Bone marrow (tissue), 2 donors: ENCODE measurements at regions not wholly inside any gene's neighbourhood (a gene's known extent, or its start where the extent isn't known, plus 50 kb on each side); places are given as distances from the start of the nearest gene placed in this dataset.

Experiments
- DNase-seq, 2 donors: peaks; one replicate each; lab custom pipeline; 2025; lab: John Stamatoyannopoulos, UW

GRCh38 chr12:58481811-58482210, 438.5 kb downstream of the LRIG3 start:
- DNase-seq, result no peak

GRCh38 chr12:58487255-58487654, 433.0 kb downstream of the LRIG3 start:
- no peak for DNase-seq

DNA sequence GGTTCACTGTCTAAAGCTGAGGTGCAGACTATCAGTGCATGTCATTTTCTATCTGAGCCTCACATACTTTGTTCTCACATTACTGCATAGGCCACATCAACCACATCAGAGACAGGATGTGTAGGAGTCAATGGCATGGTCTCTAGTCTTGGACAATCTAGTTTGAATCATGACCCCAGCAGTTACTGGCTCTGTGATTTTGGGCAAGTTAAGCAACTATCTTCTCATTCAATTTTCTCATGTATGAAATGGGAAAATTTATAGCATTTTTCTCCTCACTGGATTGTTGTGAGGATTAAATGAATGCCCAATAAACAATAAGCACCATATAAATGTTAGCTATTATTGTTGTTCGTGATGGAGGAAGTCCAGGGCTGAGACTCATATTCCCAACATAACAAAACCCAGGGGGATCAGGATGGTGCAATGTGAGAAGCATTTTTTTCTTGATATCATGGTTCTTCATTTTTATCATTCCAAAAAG, 432.6 kb downstream of the LRIG3 start:
- no peak for DNase-seq

DNA sequence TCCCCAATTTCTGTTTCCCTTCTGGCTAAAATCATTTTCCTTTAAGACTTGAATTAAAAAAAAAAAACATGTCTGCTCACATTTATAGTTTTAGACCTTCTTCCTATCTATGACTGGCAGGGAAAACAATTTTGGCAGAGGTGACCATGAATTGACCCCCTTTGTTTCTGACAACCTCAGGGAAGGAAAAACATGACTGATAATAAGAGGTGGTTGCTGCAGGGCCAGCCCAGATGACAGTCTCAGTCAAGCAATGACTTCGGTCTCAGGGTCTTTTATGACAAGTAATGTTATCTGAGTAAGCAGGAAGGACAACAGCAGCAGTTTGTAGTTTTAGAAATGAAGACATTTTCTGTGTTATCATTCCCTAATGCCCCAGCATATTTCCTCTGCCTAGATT, 430.9 kb downstream of the LRIG3 start:
- DNase-seq, result no peak

DNA sequence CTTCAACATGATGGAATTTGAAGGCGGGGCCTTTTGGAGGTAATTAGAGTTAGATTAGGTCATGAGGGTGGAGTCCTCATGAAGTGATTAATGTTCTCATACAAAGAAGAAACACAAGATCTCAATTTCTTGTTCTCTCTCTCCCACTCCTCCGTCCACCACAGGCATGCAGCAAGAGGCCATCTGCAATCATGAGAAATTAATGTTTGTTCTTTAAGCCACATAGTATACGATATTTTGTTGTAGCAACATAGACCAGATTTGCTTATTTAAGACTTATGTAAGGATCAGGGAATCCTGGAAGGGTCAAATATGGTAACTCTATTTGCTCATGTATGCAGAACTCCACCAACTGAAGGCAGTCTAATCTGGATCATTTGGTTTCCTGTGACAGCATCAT, 429.0 kb downstream of the LRIG3 start:
- no peak for DNase-seq

GRCh38 chr12:58496411-58497190, 423.7 kb downstream of the LRIG3 start:
- DNase-seq, result no peak

- no peak for DNase-seq
These were observed 419.9 kb downstream of the LRIG3 start for GRCh38 chr12:58500399-58500798.

GRCh38 chr12:58502226-58502625, 418.1 kb downstream of the LRIG3 start:
- DNase-seq, result no peak

- DNase-seq, result no peak
These were observed 417.5 kb downstream of the LRIG3 start for GRCh38 chr12:58502841-58503240.

GRCh38 chr12:58503731-58504130, 416.6 kb downstream of the LRIG3 start:
- DNase-seq, result no peak

- no peak for DNase-seq
These were observed 416.0 kb downstream of the LRIG3 start for GRCh38 chr12:58504143-58504938.

DNA sequence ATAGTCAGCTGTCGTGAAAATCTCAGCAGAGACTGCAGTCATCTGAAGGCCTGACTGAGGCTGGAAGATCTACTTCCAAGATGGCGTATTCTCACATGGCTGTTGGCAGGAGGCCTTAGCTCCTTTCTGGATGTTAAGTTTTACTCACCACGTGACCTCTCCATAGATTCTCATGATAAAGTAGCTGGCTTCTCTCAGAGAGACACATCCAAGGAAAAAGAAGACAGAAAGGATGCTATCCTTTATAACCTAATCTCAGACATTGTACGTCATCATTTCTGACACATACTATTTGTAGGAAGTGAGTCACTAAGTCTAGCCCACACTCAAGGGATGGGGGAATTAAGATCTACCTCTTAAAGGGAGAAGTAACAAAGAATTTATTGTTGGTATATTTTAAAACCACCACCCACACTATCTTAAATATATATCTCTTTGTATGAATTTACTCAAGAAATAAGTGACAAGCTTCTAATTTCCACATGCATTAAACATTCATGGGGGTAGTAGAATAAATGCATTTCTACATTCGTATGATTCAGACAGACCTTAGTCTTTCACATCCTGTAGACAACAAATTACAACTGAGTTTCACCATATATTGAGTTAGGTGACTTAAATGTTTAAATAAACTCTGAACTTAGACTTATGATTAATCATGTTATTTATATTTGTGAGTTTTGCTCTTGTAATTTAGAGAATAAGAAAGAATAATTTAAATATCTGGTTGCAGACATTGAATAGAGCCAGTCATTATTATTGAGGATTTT, 411.0 kb downstream of the LRIG3 start:
- DNase-seq, result no peak

GRCh38 chr12:58513301-58513834, 406.9 kb downstream of the LRIG3 start:
- no peak for DNase-seq

DNA sequence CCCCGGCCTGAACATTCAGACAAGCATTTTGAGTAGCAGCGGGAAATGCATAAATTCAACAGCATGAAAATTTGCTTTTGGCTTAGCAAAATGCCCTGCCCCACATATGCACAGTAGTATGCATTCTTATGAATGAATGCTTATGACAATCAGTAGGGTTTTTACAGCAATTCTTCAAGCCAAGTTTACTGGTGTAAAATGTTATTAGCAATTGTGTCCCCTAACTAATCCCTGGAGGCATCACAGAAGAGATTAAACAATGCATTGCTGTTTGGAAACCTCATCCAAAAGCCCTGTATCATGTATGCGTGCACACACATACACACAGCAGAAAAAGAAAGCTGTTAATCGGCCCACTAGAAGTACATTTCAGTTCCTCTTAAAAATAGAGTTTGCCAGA, 406.5 kb downstream of the LRIG3 start:
- DNase-seq, result no peak

DNA sequence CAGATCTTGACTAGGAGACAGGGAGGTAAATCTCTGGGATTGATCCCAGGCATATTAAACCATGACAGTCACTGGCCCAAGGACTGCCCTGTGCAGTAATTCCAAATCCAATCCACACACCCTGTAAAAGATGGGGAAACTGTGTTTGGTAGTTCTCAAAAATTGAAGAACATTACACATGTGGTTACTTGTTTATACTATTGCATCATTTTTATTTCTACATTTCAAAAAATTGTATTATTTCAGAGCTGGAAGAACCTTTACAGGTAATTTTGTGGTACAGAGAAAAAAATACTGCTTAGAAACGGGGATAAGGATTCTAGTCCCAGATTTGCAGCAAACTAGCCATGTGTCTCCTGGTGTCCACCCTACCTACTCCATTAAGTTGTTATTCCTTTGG, 400.5 kb downstream of the LRIG3 start:
- no peak for DNase-seq

DNA sequence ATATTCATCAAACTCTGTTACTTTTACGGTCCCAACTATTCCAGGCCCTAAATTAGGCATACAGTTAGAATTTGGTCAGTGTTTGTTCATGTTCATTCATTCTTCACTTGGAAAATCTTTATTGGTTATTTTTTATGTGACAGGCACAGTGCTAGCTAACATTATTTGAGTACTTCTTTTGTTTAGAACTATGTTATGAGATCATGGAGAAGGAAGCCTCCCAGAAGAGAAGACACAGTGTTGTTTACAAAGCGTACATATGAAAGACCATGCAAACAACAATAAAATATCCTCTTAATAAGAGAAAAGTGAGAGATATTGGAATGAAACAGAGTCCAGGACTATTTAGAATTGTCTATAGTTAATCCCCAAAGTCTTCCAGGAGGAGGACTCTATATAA, 399.2 kb downstream of the LRIG3 start:
- DNase-seq, result no peak

DNA sequence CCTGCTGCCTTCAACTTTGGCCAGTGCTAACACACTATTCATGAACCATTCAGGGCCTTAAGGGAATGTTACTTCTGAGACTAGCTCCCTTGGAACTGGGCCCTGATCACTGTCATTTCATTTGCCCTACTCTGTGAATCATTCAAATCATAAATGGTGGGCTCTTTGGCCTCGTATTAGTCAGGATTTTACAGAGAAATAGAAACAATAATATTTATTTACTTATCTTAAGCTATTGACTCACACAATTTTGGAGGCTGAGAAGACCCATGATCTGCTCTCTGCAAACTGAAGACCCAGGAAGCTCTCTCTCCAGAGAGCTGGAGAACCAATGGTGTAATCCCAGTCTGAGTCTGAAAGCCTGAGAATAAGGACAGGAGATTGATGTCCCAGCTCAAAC, 398.5 kb downstream of the LRIG3 start:
- no peak for DNase-seq

DNA sequence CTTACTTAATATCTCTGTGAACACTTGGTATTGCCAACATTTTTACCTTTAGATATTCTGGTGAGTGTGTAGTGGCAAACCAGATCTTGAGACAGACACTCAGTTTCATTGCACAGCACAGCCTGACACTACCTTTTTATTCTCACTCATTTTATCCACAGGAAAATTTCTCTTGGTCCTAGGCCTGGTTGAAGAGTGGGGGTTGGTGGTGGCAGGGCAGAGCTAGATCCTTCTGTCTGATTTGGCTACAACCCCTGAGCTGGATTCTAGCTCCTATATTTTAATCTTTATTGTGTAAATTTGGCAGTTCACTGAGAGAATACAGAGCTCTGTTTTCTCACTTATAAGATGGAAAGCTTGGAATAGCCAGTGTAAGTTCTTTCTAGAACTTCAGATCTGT, 396.9 kb downstream of the LRIG3 start:
- no peak for DNase-seq

GRCh38 chr12:58528271-58528670, 392.0 kb downstream of the LRIG3 start:
- no peak for DNase-seq

GRCh38 chr12:58529114-58529665, 391.1 kb downstream of the LRIG3 start:
- no peak for DNase-seq

- DNase-seq, result no peak
These were observed 390.2 kb downstream of the LRIG3 start for GRCh38 chr12:58529897-58530741.
